ENCODE measurements at regions not wholly inside any gene's neighbourhood (a gene's known extent, or its start where the extent isn't known, plus 50 kb on each side); places are given as distances from the start of the nearest gene placed in this dataset.

DNA sequence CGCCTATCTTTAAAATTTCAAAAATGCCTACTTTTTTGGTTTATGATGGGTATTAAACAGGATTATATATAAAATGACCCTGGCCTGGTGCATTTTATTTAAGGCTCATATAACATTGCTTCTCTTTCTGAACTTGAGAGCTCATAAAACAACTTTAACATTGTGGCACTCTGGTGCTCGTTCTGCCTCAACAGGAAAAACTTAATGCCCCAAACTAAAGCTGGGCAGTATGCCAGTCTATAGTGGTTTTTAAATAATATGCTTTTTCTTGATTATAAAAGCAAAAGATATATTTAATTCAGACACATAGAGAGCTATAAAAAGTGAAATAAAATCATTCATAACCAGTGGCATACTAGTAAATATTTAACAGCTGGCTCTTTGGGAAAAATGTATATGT, 269.3 kb upstream of the GULP1 start:
- ChIA-PET POLR2A (ENCODE audit: partially characterized antibody) (interaction anchor here (0.9 to 2.1 kb wide), 2 partner anchors 11 to 13 kb away, joined by 3 to 11 read pairs; no protein-coding TSS in a partner anchor), CTCF (ENCODE audit: partially characterized antibody) (interaction anchor here (0.6 to 1.0 kb wide), 2 partner anchors 8 to 238 kb away, joined by 3 to 4 read pairs; no protein-coding TSS in a partner anchor)
- Histone ChIP-seq H2BK15ac (ENCODE audit: low read length) (no peak overlapping the region), H3K9ac (replicated peaks in 1 of 4; ENCODE audit: extremely low read depth in 1 of 4, low read depth in 3 of 4, low read length in 3 of 4) (no peak overlapping the region), H3K23me2 (ENCODE audit: low read depth, low read length) (no peaks in the 10 kb centered on the region), H4K5ac (ENCODE audit: insufficient read length, low read depth, low read length) (no peak overlapping the region), H2BK5ac (ENCODE audit: low read depth, low read length) (no peak overlapping the region), H3K23ac (ENCODE audit: insufficient read length) (no peak overlapping the region), H2BK120ac (replicated peaks; ENCODE audit: low read depth, low read length) (no peak overlapping the region), H3K4me2 (ENCODE audit: insufficient read depth in 1 of 2, low read depth in 2 of 2, low read length in 2 of 2) (no peak overlapping the region), H3K14ac (ENCODE audit: insufficient read length) (no peak overlapping the region), H3K56ac (replicated peaks; ENCODE audit: insufficient read length, low read depth, low read length) (no peak overlapping the region), H2AK5ac (ENCODE audit: low read depth, low read length) (no peak overlapping the region), H3K4ac (replicated peaks; ENCODE audit: insufficient read length, low read depth, low read length) (no peak overlapping the region), H3K36me3 (ENCODE audit: control insufficient read depth in 2 of 4, insufficient read depth in 4 of 4, low read length in 3 of 4) (no peaks in the 10 kb centered on the region; a peak in 1 of 8 replicates), H3K79me2 (ENCODE audit: control insufficient read depth in 1 of 2, insufficient read depth in 2 of 2, low read length in 2 of 2) (no peaks in the 10 kb centered on the region), H3K4me1 (replicated peaks in 1 of 4; ENCODE audit: control insufficient read depth in 3 of 4, insufficient read depth in 4 of 4, low read length in 3 of 4) (no peaks in the 10 kb centered on the region), H3K9me3 (ENCODE audit: insufficient read depth in 2 of 2, low read depth in 1 of 2, low read length in 1 of 2) (peaks cover 13 to 14% of the 10 kb centered on the region in 2 experiments), H2BK20ac (ENCODE audit: low read length) (no peak overlapping the region), H3K27me3 (replicated peaks in 1 of 4; ENCODE audit: control insufficient read depth in 3 of 4, extremely low read depth in 1 of 4, insufficient read depth in 3 of 4, low read length in 3 of 4) (no peaks in the 10 kb centered on the region), H3K27ac (ENCODE audit: low read depth, low read length) (no peak overlapping the region), H3K79me1 (ENCODE audit: low read depth, low read length) (no peaks in the 10 kb centered on the region), H2BK12ac (ENCODE audit: low read depth, low read length) (no peak overlapping the region), H2AFZ (ENCODE audit: low read length) (no peak overlapping the region), H3K18ac (ENCODE audit: extremely low read depth, low read length) (no peak overlapping the region), H3K4me3 (ENCODE audit: extremely low read depth in 1 of 4, insufficient read depth in 2 of 4, low read depth in 3 of 4, low read length in 4 of 4) (no peak overlapping the region), H4K91ac (replicated peaks; ENCODE audit: insufficient read length, low read length) (no peak overlapping the region), H4K20me1 (replicated peaks in 1 of 2; ENCODE audit: control insufficient read depth in 1 of 2, insufficient read depth in 2 of 2, low read length in 2 of 2) (no peaks in the 10 kb centered on the region), H4K8ac (ENCODE audit: extremely low read depth, insufficient read depth, low read length) (no peak overlapping the region)
- DNase-seq (ENCODE audit: low read depth in 1 of 2, low spot score in 2 of 2), result no peak
- TF ChIP-seq EZH2 (IDR thresholded peaks at IDR 0.05; ENCODE audit: low read depth, low read length, severe bottlenecking) (no peak), HDAC2 (IDR thresholded peaks at IDR 0.05; ENCODE audit: borderline replicate concordance in 1 of 2, low read depth in 2 of 2, low read length in 2 of 2) (no peak), FOSL1 (IDR thresholded peaks at IDR 0.05; ENCODE audit: insufficient read depth, low read depth, low read length) (no peak)
- 88% methylated on average over 2 of the region's 2 CpGs; no CpG with 5 or more reads in 1 of the 2 experiments for WGBS, 2 experiments (ENCODE audit: extremely low coverage in 1 of 2, insufficient coverage in 1 of 2, insufficient read length in 1 of 2, insufficient replicate concordance in 2 of 2, low coverage in 1 of 2, low lambda C conversion rate in 2 of 2, missing lambda C conversion rate in 1 of 2)
- FAIRE-seq, result no peak

All from H1 (cell line).